T1000 (cell line): ENCODE measurements at regions not wholly inside any gene's neighbourhood (a gene's known extent, or its start where the extent isn't known, plus 50 kb on each side); places are given as distances from the start of the nearest gene placed in this dataset.
A peak's percentile ranks its signal among the peaks of the same experiment; 100 is the strongest.
"Not testable (repeated sequence)": the region's sequence is repeated elsewhere in the genome, so short reads cannot be mapped to it uniquely, and the experiment has no call there.

Experiments
- DNase-seq: peaks from one replicate; lab custom pipeline; 2025; ENCODE audit warnings: mixed read lengths; lab: John Stamatoyannopoulos, UW

DNA sequence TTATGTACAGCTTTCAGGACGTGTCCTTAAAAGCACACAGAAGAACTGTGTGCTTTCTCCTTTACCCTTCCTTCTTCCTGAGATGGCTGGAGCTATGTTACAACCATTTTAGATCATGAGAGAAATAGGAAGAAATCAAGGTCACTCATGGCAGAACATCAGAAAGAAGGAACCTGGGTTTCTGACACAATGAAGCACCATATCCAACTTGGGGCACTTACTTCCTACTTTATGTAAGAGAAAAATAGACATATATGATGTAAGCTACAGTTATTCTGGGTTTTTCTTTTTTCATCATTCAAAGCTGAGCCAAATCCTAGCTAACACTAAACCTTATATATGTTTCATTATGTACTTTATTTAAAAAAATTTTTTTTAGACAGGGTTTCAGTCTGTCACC is 79.5 kb downstream of the FAM161A start:
- no peak for DNase-seq

DNA sequence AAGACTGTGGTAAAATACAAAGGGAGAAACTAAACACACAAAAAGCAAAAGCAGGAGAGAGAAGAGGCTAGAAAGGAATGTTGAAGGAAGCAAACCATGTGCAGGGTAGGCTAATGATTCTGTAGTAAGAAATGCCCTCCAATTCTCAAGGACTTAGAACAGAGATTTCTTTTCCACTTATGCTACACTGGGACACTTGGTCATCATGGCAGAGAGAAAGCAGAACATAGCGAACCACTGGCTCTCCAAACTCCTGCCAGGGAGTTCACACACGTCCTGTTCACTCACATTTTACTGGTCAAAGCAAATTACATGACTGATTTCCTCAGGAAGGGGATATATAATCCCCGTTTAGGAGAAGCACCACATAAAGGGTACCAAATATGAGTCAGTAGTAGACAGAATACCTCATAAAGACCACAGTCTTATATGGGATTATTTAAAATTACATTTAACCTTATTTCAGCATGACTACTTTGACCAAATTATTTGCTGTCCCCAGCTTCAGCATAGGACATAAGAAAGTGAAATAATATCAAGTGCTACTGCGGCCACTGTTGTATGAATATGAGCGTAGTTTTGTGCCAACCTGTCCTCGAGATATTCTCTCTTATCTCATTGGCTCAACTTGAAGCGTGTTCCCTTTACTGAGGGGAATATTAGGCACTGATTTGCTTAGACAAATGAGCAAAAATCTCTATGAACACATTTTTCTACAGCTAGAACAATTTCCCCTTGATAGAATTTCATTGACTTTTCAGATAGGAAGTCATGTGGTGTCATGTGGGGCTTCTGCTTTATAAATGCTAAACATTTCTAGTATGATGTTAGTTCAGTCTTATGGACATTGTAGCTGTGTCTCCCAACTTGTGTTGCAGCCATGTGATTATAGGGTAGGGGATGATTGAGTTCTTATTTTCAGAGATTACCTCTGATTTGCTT is 81.7 kb downstream of the FAM161A start:
- no peak for DNase-seq

DNA sequence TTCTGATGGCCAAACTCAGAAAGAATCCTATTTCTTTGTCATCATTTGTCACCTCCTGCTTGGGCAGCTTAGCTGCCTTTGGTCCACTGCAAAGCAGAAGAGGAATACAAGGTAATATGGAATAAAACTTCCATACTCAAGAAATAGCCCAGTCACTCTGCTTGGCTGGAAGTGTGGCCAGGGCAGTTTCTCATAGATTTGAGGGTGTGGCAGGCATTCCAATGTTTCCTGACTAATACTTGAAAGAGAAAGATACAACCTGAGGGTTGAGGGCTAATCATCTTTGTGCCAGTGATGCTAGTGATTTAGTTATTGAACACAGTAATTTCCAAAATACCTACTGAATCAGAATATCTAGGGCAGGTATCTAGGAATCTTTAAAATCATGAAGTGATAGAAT is 83.1 kb downstream of the FAM161A start:
- no peak for DNase-seq

DNA sequence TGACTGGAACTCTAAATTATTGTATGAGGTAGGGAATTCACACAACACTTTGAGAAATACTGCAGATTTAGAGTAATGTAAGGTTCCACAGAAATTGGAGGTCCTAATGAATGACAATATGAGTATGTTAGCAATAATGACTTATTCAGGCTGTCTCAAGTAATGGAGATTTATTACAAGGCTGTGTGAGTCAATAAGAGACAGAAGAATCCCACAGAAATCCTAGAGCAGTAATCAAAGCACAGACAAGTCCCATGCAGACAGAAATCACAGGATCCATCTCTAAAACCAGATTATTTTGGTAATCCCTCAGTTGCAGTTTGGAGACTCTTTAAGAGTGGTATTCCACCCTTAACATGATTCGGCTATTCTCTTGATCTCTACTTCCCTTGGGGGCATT is 83.6 kb downstream of the FAM161A start:
- DNase-seq = no peak

DNA sequence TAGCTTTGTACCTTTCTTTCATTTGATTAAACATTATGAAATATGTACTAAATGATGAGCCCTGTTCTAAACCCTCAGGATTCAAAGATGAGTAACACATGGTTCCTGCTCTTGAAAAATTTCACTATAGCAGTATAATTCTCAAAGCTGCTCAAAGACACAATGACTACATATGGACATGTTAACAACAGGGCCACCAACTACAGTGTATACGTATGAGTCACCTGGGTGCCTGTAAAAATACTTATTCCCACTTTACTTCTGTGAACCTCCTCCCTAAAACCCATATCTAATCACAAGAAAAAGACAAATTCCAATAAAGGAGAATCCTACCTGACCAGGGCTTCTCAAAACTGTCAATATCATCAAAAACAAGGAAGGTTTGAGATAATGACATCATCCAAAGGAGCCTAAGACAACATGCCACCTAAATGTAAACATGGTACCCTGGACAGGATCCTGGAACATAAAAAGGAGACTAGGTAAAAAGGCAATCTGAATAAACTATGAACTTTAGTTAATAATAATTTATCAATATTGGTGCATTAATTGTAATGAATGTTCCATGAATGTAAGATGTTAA is 84.7 kb downstream of the FAM161A start:
- DNase-seq = no peak

DNA sequence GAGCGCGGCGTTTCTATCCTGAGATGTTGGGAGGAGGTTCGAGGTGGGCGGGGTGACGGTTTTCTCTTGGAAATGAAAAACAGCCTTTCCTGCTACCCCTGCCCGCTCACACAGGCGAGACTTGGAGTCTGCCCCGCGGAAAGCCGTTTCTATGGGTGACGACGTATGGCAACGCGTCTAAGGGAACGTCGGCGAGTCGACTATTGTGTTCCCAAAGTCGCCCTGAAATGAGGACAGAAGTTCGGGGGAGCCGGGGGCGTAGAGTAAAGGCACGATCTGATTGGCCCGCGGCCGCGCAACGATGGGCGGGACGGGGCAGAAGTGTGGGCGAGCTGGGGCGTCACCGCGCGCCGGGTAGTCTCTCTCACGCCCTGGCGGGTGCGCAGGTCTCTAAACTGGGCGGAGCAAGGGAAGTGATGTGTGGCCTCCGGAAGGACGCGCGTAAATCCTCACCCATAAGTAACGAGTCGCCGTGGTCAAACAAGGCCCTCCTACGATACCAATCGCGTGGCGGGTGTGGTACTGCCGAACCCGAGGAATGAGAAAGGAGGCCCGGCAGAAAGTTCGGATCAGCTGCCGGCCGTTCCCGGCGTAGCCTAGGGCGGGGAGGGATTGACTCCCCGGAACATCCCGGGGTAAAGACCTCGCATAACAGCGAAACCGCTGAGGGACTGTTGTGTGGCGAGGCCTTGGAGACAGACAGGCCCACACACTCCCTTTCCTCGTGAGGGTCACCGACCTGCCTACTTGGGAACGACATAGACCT is 89.6 kb downstream of the FAM161A start:
- peak; percentile 95 for DNase-seq

DNA sequence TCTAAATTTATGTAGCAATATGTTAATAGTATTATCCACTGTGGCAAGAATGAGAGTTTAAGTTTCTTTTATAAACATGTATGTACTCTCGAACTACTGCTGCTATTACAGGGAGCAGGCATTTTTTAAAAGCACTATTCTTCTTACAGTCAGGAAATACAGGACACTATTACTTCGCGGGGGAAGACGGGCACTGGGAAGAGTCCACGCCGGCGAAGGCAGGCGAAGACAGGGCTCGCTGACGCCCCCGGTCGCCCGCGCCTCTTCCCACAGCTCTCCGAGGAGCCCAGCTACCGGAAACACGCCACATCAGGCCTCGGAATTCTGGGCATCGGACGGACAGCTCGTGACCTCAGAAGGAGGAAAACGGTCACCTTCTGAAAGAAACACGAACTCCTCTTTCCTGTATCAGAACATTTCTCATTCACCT is 90.2 kb downstream of the FAM161A start:
- no peak for DNase-seq

DNA sequence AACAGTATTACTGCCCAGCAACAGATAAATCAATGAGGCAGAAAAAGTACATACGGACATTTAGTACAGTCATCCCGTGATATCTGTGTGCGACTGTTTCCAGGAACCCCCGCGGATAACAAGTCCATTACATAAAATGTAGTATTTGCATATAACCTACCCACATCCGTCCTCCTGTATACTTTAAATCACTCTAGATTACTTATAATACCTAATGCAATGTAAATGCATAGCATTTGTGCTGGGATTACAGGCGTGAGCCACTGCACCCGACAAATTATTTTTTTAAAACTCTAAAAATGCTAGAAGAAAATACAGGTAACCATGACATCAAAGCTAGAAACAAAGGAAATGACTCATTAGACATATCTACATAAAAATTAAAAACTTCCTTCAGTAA is 91.6 kb downstream of the FAM161A start:
- no peak for DNase-seq

DNA sequence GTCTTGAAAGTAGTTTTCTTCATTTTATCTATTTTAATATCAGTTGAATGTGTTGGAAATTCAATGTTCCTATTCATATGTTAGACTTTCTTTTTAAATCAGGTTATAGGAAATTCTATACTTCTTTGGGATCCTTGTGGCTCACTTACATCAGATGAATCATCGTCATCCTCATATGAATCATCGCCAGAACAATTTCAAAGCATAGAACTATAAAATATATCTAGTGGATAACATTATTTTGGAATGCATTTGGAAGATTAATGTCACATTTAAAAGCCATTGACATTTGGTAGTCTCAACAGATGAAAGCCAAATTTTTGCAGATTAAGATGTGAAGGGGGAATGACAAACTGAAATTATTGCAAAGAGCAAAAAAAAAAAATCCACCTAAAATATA is 94.1 kb downstream of the FAM161A start:
- no peak for DNase-seq

DNA sequence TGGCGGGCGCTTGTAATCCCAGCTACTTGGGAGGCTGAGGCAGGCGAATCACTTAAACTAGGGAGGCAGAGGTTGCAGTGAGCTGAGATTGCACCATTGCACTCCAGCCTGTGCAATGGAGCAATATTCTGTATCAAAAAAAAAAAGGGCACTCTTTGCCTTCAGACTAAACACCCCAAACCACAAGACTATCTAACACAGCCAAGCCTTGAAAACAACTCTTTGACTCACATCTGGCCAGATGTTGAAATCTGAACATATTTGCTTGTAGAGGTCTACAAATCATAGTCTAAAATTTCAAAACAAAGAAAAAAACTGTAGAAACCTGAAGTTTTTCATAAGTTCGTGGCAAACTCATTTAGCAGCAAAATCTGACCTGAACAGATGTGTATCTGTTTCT is 94.9 kb downstream of the FAM161A start:
- DNase-seq = no peak

DNA sequence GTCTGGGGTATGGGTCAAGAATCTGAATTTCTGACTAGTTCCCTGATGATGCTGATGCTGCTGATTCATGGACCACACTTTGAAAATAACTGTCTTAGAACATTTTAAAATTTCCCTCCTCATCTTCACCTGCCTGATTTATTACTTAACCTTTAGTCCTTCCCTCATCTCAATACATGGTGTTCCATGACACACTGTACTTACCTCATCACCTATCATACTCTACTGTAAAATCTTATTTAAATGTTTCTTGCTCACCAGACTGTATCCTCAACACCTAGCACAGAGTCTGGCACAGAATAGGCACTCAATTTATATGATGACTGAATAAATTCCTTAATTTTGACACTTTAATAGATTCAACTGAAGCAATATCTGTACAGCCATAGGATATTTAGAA is 95.7 kb downstream of the FAM161A start:
- no peak for DNase-seq

DNA sequence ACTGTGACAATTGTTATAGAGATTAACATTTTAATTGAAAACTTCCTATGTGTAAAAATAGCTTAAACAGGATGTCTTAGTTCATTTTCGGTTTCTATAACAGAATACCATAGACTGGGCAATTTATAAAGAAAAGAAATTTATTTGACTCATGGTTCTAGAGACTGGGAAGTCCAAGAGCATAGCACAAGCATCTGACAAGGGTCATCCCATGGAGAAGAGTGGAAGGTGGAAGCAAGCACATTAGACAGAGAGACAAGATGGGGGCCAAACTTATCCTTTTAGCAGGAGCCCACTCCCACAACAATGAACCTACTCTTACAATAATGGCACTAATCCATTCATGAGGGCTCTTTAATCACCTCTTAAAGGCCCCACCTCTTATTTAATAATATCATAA is 100.3 kb downstream of the FAM161A start:
- DNase-seq = no peak

DNA sequence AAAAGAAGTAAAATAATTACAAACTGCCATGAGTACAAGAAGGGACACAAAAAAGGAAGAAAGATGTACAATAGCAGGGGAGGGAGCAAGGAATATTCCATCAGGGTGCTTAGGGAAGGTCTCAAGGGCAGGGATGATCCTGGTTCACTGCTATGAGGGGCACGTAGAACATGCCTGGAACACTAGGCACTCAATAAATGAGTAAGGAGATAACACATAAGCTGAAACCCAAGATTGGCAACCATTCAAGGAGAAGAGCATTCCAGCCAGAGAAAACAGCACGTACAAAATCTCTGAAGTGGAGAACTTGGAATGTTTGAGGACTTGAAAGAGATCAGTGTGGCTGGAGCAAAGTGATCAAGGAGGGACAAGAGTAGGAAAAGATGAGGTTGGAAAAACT is 103.2 kb downstream of the FAM161A start:
- no peak for DNase-seq

DNA sequence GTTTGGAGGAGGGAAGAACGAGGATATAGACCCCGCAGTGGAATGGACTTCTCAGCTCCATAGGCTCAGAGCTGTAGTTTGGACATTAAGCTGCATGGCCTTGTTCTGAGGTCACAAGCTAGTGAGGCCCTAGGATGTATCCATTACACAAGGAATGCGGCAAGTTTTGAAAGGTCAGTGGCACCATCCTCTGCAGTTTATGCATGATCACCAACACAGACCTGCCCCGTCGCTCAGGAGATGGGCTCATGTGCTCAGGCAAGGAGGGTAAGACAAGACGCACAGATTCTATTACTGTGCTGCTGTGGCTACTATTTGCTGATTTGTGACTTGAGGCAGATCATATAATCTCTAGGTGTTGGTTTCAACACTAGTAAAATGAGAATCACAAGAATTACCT is 110.9 kb downstream of the FAM161A start:
- no peak for DNase-seq

DNA sequence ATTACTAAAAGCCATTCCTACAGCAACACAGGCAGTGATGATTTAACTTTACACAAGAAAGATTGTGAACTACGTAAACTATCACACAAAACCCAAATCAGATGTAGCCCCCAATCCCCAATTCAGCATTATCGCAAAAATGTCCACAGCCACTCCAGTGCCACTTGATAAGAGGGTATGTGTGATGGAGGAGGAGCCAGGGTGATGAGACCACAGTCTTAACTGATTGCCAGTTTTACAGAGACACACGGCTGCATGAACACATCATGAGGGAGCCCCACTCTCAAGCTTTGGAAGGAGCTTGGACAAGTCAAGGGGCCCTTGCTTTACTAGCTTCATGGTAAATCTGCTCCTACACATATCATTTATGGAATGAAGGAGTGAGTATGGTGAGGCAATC is 116.0 kb downstream of the FAM161A start:
- DNase-seq = no peak

DNA sequence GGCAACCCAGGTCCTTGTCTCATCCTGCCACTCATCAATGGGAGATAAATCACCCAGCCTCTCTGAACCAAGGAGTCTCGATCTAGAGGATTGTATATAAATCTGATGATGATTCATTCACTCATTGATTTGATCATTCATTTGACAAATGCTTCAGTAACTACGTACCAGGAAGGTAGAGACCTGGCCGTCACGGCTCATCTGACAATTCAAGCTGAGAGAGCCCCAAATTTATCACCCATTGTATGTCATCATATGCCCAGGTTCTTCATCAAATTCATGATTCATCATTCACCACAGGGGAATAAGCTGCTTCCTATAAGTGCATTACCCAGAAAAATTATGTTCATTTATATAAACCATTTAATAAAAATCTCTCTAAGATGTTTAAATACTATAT is 116.9 kb downstream of the FAM161A start:
- no peak for DNase-seq

DNA sequence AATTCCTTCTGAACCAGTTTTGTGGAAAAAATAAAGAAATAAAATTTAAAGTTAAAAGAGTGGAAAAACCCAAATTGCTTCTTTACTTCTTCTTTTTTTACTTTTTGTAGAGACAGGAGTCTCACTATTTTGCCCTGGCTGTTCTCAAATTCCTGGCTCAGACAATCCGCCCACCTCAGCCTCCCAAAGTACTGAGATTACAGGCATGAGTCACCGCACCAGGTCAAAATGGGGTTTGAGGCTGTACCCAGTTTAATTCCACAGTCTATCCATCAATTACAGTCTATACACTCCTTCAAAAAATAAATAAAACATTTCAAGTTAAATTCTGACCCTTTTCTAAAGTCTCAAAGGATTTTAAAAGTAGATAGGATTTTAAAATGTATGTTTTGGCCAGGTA is 120.3 kb downstream of the FAM161A start:
- no peak for DNase-seq

DNA sequence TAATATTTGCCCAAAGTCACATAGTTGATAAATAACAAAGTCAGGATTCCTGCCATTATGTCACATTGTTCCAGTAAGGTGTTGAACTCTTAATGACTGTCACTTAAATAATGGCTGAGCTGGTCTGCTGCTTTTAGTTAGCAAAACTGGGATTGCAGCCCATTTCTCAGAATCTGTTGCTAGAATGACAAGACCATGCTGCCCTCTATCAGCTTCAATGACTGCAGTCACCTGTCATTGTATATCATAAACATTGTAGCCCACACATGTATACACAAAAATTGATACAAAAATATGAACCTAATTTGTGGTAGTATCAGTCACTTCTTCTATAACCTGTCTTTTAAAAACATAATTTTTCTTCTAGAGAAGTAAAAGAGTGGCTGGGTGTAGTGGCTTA is 121.1 kb downstream of the FAM161A start:
- no peak for DNase-seq

DNA sequence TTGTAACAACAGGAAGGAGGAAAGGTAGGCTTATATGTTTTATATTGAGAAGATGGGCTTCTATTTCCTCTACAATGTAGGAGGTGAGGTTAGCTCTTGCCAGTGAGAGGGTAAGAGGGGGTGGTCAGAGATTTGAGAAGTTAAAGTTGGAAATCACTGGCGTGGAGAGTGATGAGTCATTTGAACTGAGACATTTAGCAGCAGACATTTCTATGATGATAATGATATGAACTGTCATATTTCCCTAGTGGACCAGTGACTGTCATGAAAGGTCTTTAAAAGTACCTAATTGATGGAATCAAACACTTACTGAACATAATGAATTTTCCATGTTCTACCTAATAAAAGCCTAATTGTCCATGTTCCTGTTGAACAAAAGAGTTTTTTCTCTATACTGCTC is 126.1 kb downstream of the FAM161A start:
- no peak for DNase-seq

DNA sequence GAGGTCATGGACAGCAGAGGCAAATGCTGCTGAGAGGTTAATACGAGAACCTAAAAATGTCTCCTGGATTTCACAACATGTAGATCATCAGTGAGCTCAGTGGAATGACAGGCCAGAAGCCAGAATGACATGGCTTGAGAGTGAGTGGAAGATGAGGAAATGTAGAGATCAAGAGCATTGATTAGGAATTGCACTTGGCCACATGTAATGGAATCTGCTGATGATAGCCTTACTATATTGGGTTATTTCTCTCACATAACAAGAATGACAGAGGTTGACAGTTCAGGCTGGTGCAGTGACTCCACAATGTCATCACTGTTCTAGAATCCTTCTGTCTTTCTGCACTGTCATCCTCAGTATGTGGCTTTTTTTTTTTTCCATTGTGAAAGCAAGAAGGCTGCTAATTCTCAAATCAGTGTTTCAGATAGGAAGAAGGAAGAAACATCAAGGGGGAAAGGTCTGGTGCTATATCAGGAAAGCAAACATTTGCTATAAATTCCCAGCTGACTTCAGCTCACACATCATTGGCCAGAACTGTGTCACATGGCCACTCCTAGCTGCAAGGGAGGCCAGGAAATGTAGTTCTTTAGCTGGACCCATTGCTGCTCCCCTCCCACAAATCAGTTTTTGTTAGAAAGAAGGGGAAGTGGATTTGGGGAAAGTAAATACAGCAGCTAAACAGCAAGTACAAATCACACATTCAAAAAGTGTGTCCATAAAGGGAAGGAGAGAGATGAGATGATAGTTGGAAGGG is 127.2 kb downstream of the FAM161A start:
- no peak for DNase-seq

DNA sequence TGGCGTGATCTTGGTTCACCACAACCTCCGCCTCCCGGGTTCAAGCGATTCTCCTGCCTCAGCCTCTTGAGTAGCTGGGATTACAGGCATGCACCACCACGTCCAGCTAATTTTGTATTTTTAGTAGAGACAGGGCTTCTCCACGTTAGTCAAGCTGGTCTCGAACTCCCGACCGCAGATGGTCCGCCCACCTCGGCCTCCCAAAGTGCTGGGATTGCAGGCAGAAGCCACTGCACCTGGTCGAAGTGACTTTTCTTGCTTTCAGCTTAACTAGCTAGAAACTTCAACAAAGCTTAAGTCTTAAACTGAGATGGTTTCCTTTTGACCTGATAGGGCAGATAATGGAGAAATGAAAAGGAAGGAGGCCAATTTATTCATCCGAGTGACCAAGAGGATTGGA is 130.5 kb downstream of the FAM161A start:
- DNase-seq = not testable (repeated sequence)

DNA sequence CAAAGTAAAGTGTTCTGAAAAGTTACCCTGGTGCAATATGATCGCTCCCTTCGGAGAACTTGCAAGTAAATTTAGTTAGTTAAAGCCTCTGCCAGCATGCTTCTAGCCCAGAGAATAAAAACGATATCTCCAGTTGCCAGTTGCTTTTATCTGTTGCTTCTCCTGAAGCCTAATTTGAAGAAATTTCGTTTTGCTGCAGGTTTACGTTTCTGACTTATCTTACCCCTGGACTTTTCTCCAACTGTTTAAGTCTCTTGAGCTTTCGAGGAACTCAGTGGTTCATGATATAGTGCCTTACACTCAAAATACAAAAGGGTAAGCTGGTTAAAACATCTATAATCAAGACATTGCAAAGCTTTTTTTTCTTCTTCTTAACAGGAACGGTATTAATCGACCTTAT is 131.1 kb downstream of the FAM161A start:
- no peak for DNase-seq
